NT2/D1 (cell line): ENCODE measurements at regions not wholly inside any gene's neighbourhood (a gene's known extent, or its start where the extent isn't known, plus 50 kb on each side); places are given as distances from the start of the nearest gene placed in this dataset.

Source experiments
- DNase-seq: peaks from one replicate; pipeline ENCODE4 v3.0.0-alpha.2; 2011; ENCODE audit warnings: low read depth, low spot score
- H3K27me3 ChIP-seq: 2 replicates; pipeline ENCODE4 v1.6.0; 2011; ENCODE audit warnings: mild to moderate bottlenecking; ENCODE audit not compliant: insufficient read length, insufficient read depth
- H3K36me3 ChIP-seq: 2 replicates; pipeline ENCODE4 v1.6.1; 2011; ENCODE audit warnings: mild to moderate bottlenecking, low read length, mixed read lengths; ENCODE audit not compliant: insufficient read depth, insufficient read length
- H3K4me1 ChIP-seq: 2 replicates; pipeline ENCODE4 v1.5.1; 2011; ENCODE audit not compliant: insufficient read depth, insufficient read length
- H3K4me3 ChIP-seq: 2 replicates; pipeline ENCODE4 v1.5.1; 2011; ENCODE audit warnings: low read depth; ENCODE audit not compliant: insufficient read length
- H3K9ac ChIP-seq: 2 replicates; pipeline ENCODE4 v1.6.0; 2011; ENCODE audit warnings: low read depth; ENCODE audit not compliant: insufficient read length
- H3K9me3 ChIP-seq: 2 replicates; pipeline ENCODE4 v1.5.1; 2011; ENCODE audit warnings: mild to moderate bottlenecking, low read length; ENCODE audit not compliant: insufficient read depth
- SUZ12 ChIP-seq: IDR thresholded peaks from 2 replicates; pipeline ENCODE4 v1.6.1; 2011; ENCODE audit not compliant: insufficient read length, insufficient read depth; ENCODE audit errors: extremely low read depth
- YY1 ChIP-seq: IDR thresholded peaks from 2 replicates; pipeline ENCODE4 v1.6.1; 2011; ENCODE audit not compliant: insufficient read length, insufficient read depth
- ZNF274 ChIP-seq: IDR thresholded peaks from 2 replicates; pipeline ENCODE4 v1.6.1; 2011; ENCODE audit warnings: mild to moderate bottlenecking, low read depth, low read length

- no peak for TF ChIP-seq YY1
- TF ChIP-seq ZNF274, result no peak
- TF ChIP-seq SUZ12, result no peak
- Histone ChIP-seq H3K27me3 (no peaks in the 10 kb centered on the region), H3K4me3 (no peak overlapping the region), H3K4me1 (no peaks in the 10 kb centered on the region), H3K36me3 (no peaks in the 10 kb centered on the region), H3K9ac (no peak overlapping the region), H3K9me3 (no peaks in the 10 kb centered on the region)
- no peak for DNase-seq
Measured at GRCh38 chr19:30743011-30743410, 370.8 kb downstream of the ZNF536 start.

- H3K4me1 ChIP-seq, result no peaks in the 10 kb centered on the region
- H3K9ac ChIP-seq, result no peak overlapping the region
- TF ChIP-seq SUZ12, result no peak
- no peak for TF ChIP-seq ZNF274
- no peak for TF ChIP-seq YY1
- no peak overlapping the region for H3K4me3 ChIP-seq
- no peak for DNase-seq
- no peaks in the 10 kb centered on the region for H3K27me3 ChIP-seq
- no peaks in the 10 kb centered on the region for H3K9me3 ChIP-seq
- no peaks in the 10 kb centered on the region for H3K36me3 ChIP-seq
Measured at GRCh38 chr19:30742406-30742938, 370.3 kb downstream of the ZNF536 start.

GRCh38 chr19:30741566-30741965 is 369.4 kb downstream of the ZNF536 start:
- TF ChIP-seq ZNF274 (no peak), YY1 (no peak), SUZ12 (no peak)
- H3K27me3 ChIP-seq, result no peaks in the 10 kb centered on the region
- no peaks in the 10 kb centered on the region for H3K4me1 ChIP-seq
- H3K9ac ChIP-seq, result no peak overlapping the region
- DNase-seq, result no peak
- H3K9me3 ChIP-seq, result no peaks in the 10 kb centered on the region
- no peaks in the 10 kb centered on the region for H3K36me3 ChIP-seq
- H3K4me3 ChIP-seq, result no peak overlapping the region

- Histone ChIP-seq H3K9ac (no peak overlapping the region), H3K36me3 (no peaks in the 10 kb centered on the region), H3K4me1 (no peaks in the 10 kb centered on the region), H3K27me3 (no peaks in the 10 kb centered on the region), H3K9me3 (no peaks in the 10 kb centered on the region), H3K4me3 (no peak overlapping the region)
- TF ChIP-seq YY1 (no peak), ZNF274 (no peak), SUZ12 (no peak)
- no peak for DNase-seq
Measured at GRCh38 chr19:30739394-30739793, 367.2 kb downstream of the ZNF536 start.

GRCh38 chr19:30738047-30738446 is 365.9 kb downstream of the ZNF536 start:
- H3K4me3 ChIP-seq, result no peak overlapping the region
- no peak for DNase-seq

GRCh38 chr19:30734669-30735068 is 362.5 kb downstream of the ZNF536 start:
- H3K4me3 ChIP-seq, result no peak overlapping the region

More at GRCh38 chr19:30738047-30738446, 365.9 kb downstream of the ZNF536 start:
- Histone ChIP-seq H3K36me3 (no peaks in the 10 kb centered on the region), H3K9me3 (no peaks in the 10 kb centered on the region), H3K4me1 (no peaks in the 10 kb centered on the region), H3K27me3 (no peaks in the 10 kb centered on the region), H3K9ac (no peak overlapping the region)
- TF ChIP-seq YY1 (no peak), SUZ12 (no peak), ZNF274 (no peak)

GRCh38 chr19:30733826-30734550 is 361.8 kb downstream of the ZNF536 start:
- H3K4me1 ChIP-seq, result no peaks in the 10 kb centered on the region
- H3K9me3 ChIP-seq, result no peaks in the 10 kb centered on the region
- no peak for DNase-seq

More at GRCh38 chr19:30734669-30735068, 362.5 kb downstream of the ZNF536 start:
- no peaks in the 10 kb centered on the region for H3K36me3 ChIP-seq
- H3K4me1 ChIP-seq, result no peaks in the 10 kb centered on the region
- TF ChIP-seq YY1 (no peak), ZNF274 (no peak)
- H3K9me3 ChIP-seq, result no peaks in the 10 kb centered on the region
- H3K9ac ChIP-seq, result no peak overlapping the region
- no peak for DNase-seq
- no peaks in the 10 kb centered on the region for H3K27me3 ChIP-seq

GRCh38 chr19:30731591-30731990 is 359.4 kb downstream of the ZNF536 start:
- Histone ChIP-seq H3K9me3 (no peaks in the 10 kb centered on the region), H3K36me3 (no peaks in the 10 kb centered on the region), H3K9ac (no peak overlapping the region), H3K27me3 (no peaks in the 10 kb centered on the region), H3K4me1 (no peaks in the 10 kb centered on the region), H3K4me3 (no peak overlapping the region)
- TF ChIP-seq ZNF274 (no peak), SUZ12 (no peak), YY1 (no peak)
- no peak for DNase-seq

More at GRCh38 chr19:30733826-30734550, 361.8 kb downstream of the ZNF536 start:
- TF ChIP-seq ZNF274, result no peak
- no peak for TF ChIP-seq SUZ12
- no peak for TF ChIP-seq YY1
- Histone ChIP-seq H3K9ac (no peak overlapping the region), H3K36me3 (no peaks in the 10 kb centered on the region), H3K27me3 (no peaks in the 10 kb centered on the region), H3K4me3 (no peak overlapping the region)
